HCT116 (cell line): ENCODE measurements at regions not wholly inside any gene's neighbourhood (a gene's known extent, or its start where the extent isn't known, plus 50 kb on each side); places are given as distances from the start of the nearest gene placed in this dataset.

ENCODE experiments used
- ATAC-seq: fragments of 200-7000 bp; cut with Tn5 transposase; 2 replicates; pipeline ENCODE4 v1.9.1; 2020; ENCODE audit warnings: mild to moderate bottlenecking, moderate library complexity
- BruUV-seq: library from RNA; stranded (reverse); fragments of 400-500 nt; replicated peaks from 2 replicates; lab custom pipeline; 2021; lab: Mats Ljungman, UMichigan
- CTCF ChIA-PET: fragments of 300-600 bp; sonication (Branson Sonifier 250); formaldehyde crosslinking; loops from one replicate; lab custom pipeline; 2021; ENCODE audit warnings: antibody characterized with exemption; lab: Charles Lee
- POLR2A ChIA-PET: fragments of 300-600, 350-600 bp; sonication (Branson Sonifier 250); formaldehyde crosslinking; loops from one replicate; lab custom pipeline; 2021; ENCODE audit warnings: antibody characterized with exemption; lab: Charles Lee
- RAD21 ChIA-PET, 2 experiments: fragments of 300-600 bp; sonication (Branson Sonifier 250); formaldehyde crosslinking; loops; one replicate each; lab custom pipeline; 2023; ENCODE audit warnings: low total read pairs in 2 of 2; ENCODE audit not compliant: uncharacterized antibody in 2 of 2, unreplicated experiment in 2 of 2, low non-redundant PET in 1 of 2; lab: Charles Lee
- DNase-seq: peaks from one replicate; pipeline ENCODE4 v3.0.0-alpha.2; 2010; ENCODE audit warnings: low read depth, low spot score
- H2AFZ ChIP-seq: fragments of 200-600 bp; shearing (Covaris generic), sonication (generic); 2 replicates; pipeline ENCODE4 v1.6.1; 2017; ENCODE audit warnings: low read depth, mixed run types, mixed read lengths, antibody characterized with exemption, low read length; ENCODE audit not compliant: poor library complexity, severe bottlenecking
- H3K27ac ChIP-seq: 2 replicates; pipeline ENCODE4 v1.5.1; 2012; ENCODE audit warnings: low read depth, low read length
- H3K27me3 ChIP-seq: fragments of 200-600 bp; sonication (generic); 2 replicates; pipeline ENCODE4 v1.6.1; 2016; ENCODE audit warnings: mixed run types, low read length, mixed read lengths; ENCODE audit not compliant: insufficient read depth
- H3K36me3 ChIP-seq, 2 experiments: fragments of 200-500 bp in 1 of 2; fragments of 200-600 bp in 1 of 2; sonication (Bioruptor generic) in 1 of 2; sonication (generic) in 1 of 2; 2 replicates each; pipeline versions ENCODE4 v1.5.1 to v1.6.1; 2014 to 2016; ENCODE audit warnings: low read length in 2 of 2, inconsistent platforms in 1 of 2, mixed read lengths in 1 of 2, mixed run types in 1 of 2; ENCODE audit not compliant: insufficient read depth in 2 of 2, control insufficient read depth in 1 of 2
- H3K4me1 ChIP-seq, 2 experiments: fragments of 200-600 bp in 1 of 2; sonication (generic) in 1 of 2; 2 replicates each; pipeline versions ENCODE4 v1.5.1 to v1.6.1; 2012 to 2017; ENCODE audit warnings: low read length in 2 of 2, inconsistent platforms in 1 of 2, mild to moderate bottlenecking in 1 of 2, mixed read lengths in 1 of 2, mixed run types in 1 of 2, moderate library complexity in 1 of 2; ENCODE audit not compliant: insufficient read depth in 2 of 2, control insufficient read depth in 1 of 2
- H3K4me2 ChIP-seq: fragments of 200-600 bp; sonication (generic); 2 replicates; pipeline ENCODE4 v1.6.1; 2017; ENCODE audit warnings: mixed run types, low read length, mixed read lengths
- H3K4me3 ChIP-seq, 2 experiments: fragments of 200-600 bp in 1 of 2; sonication (generic) in 1 of 2; replicated peaks in 1 of 2; 2 replicates each; pipeline ENCODE4 v1.5.1; 2011 to 2016; ENCODE audit warnings: low read length in 2 of 2, control low read depth in 1 of 2, low read depth in 1 of 2, mild to moderate bottlenecking in 1 of 2, mixed read lengths in 1 of 2, mixed run types in 1 of 2
- H3K79me2 ChIP-seq: fragments of 200-600 bp; sonication (generic); 2 replicates; pipeline ENCODE4 v1.6.1; 2017; ENCODE audit warnings: mild to moderate bottlenecking, mixed run types, low read length, moderate library complexity, mixed read lengths; ENCODE audit not compliant: insufficient read depth
- H3K9ac ChIP-seq: fragments of 200-600 bp; sonication (generic); 2 replicates; pipeline ENCODE4 v1.6.1; 2016; ENCODE audit warnings: low read length, mixed read lengths
- H3K9me2 ChIP-seq: fragments of 200-600 bp; sonication (generic), shearing (Covaris generic); 2 replicates; pipeline ENCODE4 v1.6.1; 2017; ENCODE audit warnings: mixed run types, mild to moderate bottlenecking, moderate library complexity; ENCODE audit not compliant: insufficient read depth
- H3K9me3 ChIP-seq, 2 experiments: fragments of 200-500 bp in 1 of 2; fragments of 200-600 bp in 1 of 2; sonication (Bioruptor generic) in 1 of 2; sonication (generic) in 1 of 2; 2 replicates each; pipeline ENCODE4 v1.6.1; 2014 to 2017; ENCODE audit warnings: low read length in 2 of 2, mixed read lengths in 2 of 2, inconsistent platforms in 1 of 2, low read depth in 1 of 2, mild to moderate bottlenecking in 1 of 2, mixed run types in 1 of 2, moderate library complexity in 1 of 2; ENCODE audit not compliant: control insufficient read depth in 1 of 2, insufficient read depth in 1 of 2
- H4K20me1 ChIP-seq: fragments of 200-600 bp; sonication (generic), shearing (Covaris generic); 2 replicates; pipeline ENCODE4 v1.6.1; 2017; ENCODE audit warnings: mixed run types, mild to moderate bottlenecking, moderate library complexity; ENCODE audit not compliant: insufficient read depth
- CBX3 ChIP-seq: IDR thresholded peaks from 2 replicates; pipeline ENCODE4 v1.6.1; 2012; ENCODE audit warnings: low read depth
- CEBPB ChIP-seq: IDR thresholded peaks from 2 replicates; pipeline ENCODE4 v1.6.1; 2012; ENCODE audit warnings: low read depth
- EZH2 ChIP-seq: fragments of 200-600 bp; sonication (generic); IDR thresholded peaks from 2 replicates; pipeline ENCODE4 v1.6.1; 2017; ENCODE audit warnings: antibody characterized with exemption, mixed run types
- EZH2phosphoT487 ChIP-seq: fragments of 200-600 bp; IDR thresholded peaks from 2 replicates; pipeline ENCODE4 v1.6.1; 2018; ENCODE audit warnings: antibody characterized with exemption, borderline replicate concordance
- FOSL1 ChIP-seq: IDR thresholded peaks from 2 replicates; pipeline ENCODE4 v1.6.1; 2012; ENCODE audit warnings: low read depth
- JUND ChIP-seq: IDR thresholded peaks from 2 replicates; pipeline ENCODE4 v1.6.1; 2012
- POLR2A ChIP-seq: IDR thresholded peaks from 2 replicates; pipeline ENCODE4 v1.7.0; 2011; ENCODE audit warnings: borderline replicate concordance; ENCODE audit not compliant: insufficient read depth, insufficient read length; ENCODE audit errors: extremely low read depth
- SIN3A ChIP-seq: IDR thresholded peaks from 2 replicates; pipeline ENCODE4 v1.6.1; 2012; ENCODE audit warnings: low read depth
- SRF ChIP-seq: IDR thresholded peaks from 2 replicates; pipeline ENCODE4 v1.6.1; 2012; ENCODE audit warnings: low read depth
- TCF7L2 ChIP-seq: IDR thresholded peaks from 2 replicates; pipeline ENCODE4 v1.7.0; 2011; ENCODE audit warnings: borderline replicate concordance, inconsistent platforms; ENCODE audit not compliant: insufficient read depth, insufficient read length; ENCODE audit errors: extremely low read depth
- YY1 ChIP-seq: IDR thresholded peaks from 2 replicates; pipeline ENCODE4 v1.6.1; 2011; ENCODE audit warnings: low read length, low read depth, moderate library complexity, mild to moderate bottlenecking; ENCODE audit not compliant: insufficient replicate concordance; ENCODE audit errors: extremely low read depth
- ZFX ChIP-seq: fragments of 450-650 bp; IDR thresholded peaks from 2 replicates; pipeline ENCODE4 v1.6.1; 2017
- ZNF274 ChIP-seq: fragments of 200-500 bp; sonication (Bioruptor generic); IDR thresholded peaks from 2 replicates; pipeline ENCODE4 v1.6.1; 2014; ENCODE audit warnings: mild to moderate bottlenecking, low read depth, low read length, inconsistent platforms
- intact Hi-C: fragments of 100-400 bp; cut with micrococcal nuclease; formaldehyde crosslinking; loops from 2 replicates; pipeline ENCODE4 v1.10.0; 2022
- TF ChIP-seq, protein P1 (sequence below), 3 experiments: fragments of 200-600 bp in 1 of 3; sonication (generic) in 1 of 3; IDR thresholded peaks in 2 of 3; conservative IDR thresholded peaks in 1 of 3; 2 replicates each; pipeline ENCODE4 v1.5.1; 2012 to 2017; ENCODE audit warnings: low read depth in 2 of 3, low read length in 2 of 3, antibody characterized with exemption in 1 of 3, borderline replicate concordance in 1 of 3, control low read depth in 1 of 3, mild to moderate bottlenecking in 1 of 3, mixed read lengths in 1 of 3, mixed run types in 1 of 3, moderate library complexity in 1 of 3; ENCODE audit not compliant: insufficient read depth in 1 of 3
- TF ChIP-seq, protein P2 (sequence below): IDR thresholded peaks from 2 replicates; pipeline ENCODE4 v1.6.1; 2011; ENCODE audit warnings: mild to moderate bottlenecking, low read length, moderate library complexity; ENCODE audit not compliant: insufficient replicate concordance; ENCODE audit errors: extremely low read depth

GRCh38 chr9:13022756-13023155 lies 247.9 kb downstream of the LURAP1L start:
- no peak for DNase-seq

GRCh38 chr9:13023498-13023897 lies 248.7 kb downstream of the LURAP1L start:
- ATAC-seq, result no peak

More at GRCh38 chr9:13022756-13023155, 247.9 kb downstream of the LURAP1L start:
- BruUV-seq, result no TSS peak
- no peak for ATAC-seq
- ChIA-PET POLR2A (no interaction called here), CTCF (interaction anchor here (1.6 kb wide), 1 partner anchor 12 kb away, joined by 3 read pairs; no protein-coding TSS in a partner anchor), RAD21 (no interaction called here)
- intact Hi-C loops, result no loop called here
- Histone ChIP-seq H3K27ac (no peak overlapping the region), H2AFZ (no peak overlapping the region), H3K79me2 (no peaks in the 10 kb centered on the region), H3K9ac (no peak overlapping the region), H3K27me3 (peaks cover 35% of the 10 kb centered on the region), H3K9me2 (no peaks in the 10 kb centered on the region), H4K20me1 (no peaks in the 10 kb centered on the region), H3K4me2 (no peak overlapping the region), H3K36me3 (no peaks in the 10 kb centered on the region), H3K4me3 (no peak overlapping the region), H3K9me3 (no peaks in the 10 kb centered on the region), H3K4me1 (no peaks in the 10 kb centered on the region)
- no peak for TF ChIP-seq EZH2
- TF ChIP-seq CEBPB, result no peak
- no peak for TF ChIP-seq SRF
- TF ChIP-seq, protein P1, sequence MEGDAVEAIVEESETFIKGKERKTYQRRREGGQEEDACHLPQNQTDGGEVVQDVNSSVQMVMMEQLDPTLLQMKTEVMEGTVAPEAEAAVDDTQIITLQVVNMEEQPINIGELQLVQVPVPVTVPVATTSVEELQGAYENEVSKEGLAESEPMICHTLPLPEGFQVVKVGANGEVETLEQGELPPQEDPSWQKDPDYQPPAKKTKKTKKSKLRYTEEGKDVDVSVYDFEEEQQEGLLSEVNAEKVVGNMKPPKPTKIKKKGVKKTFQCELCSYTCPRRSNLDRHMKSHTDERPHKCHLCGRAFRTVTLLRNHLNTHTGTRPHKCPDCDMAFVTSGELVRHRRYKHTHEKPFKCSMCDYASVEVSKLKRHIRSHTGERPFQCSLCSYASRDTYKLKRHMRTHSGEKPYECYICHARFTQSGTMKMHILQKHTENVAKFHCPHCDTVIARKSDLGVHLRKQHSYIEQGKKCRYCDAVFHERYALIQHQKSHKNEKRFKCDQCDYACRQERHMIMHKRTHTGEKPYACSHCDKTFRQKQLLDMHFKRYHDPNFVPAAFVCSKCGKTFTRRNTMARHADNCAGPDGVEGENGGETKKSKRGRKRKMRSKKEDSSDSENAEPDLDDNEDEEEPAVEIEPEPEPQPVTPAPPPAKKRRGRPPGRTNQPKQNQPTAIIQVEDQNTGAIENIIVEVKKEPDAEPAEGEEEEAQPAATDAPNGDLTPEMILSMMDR (IDR thresholded peaks at IDR 0.05 in 2 of 3, conservative IDR thresholded peaks at IDR 0.05 in 1 of 3; ENCODE audit: borderline replicate concordance in 1 of 3, insufficient read depth in 1 of 3, low read depth in 2 of 3, low read length in 2 of 3), result no peak
- no peak for TF ChIP-seq ZFX
- TF ChIP-seq FOSL1, result no peak
- TF ChIP-seq EZH2phosphoT487, result no peak

More at GRCh38 chr9:13023498-13023897, 248.7 kb downstream of the LURAP1L start:
- Histone ChIP-seq H2AFZ (no peak overlapping the region), H3K27me3 (peaks cover 27% of the 10 kb centered on the region), H3K4me2 (no peak overlapping the region), H3K36me3 (no peaks in the 10 kb centered on the region), H3K4me3 (no peak overlapping the region), H3K9me3 (no peaks in the 10 kb centered on the region), H4K20me1 (no peaks in the 10 kb centered on the region), H3K9ac (no peak overlapping the region), H3K27ac (no peak overlapping the region), H3K9me2 (no peaks in the 10 kb centered on the region), H3K4me1 (no peaks in the 10 kb centered on the region), H3K79me2 (no peaks in the 10 kb centered on the region)
- ChIA-PET RAD21 (no interaction called here), POLR2A (no interaction called here), CTCF (interaction anchor here (1.6 kb wide), 1 partner anchor 11 kb away, joined by 3 read pairs; no protein-coding TSS in a partner anchor)
- intact Hi-C loops, result no loop called here
- BruUV-seq, result no TSS peak
- no peak for TF ChIP-seq CBX3
- TF ChIP-seq JUND, result no peak
- TF ChIP-seq, protein P2, sequence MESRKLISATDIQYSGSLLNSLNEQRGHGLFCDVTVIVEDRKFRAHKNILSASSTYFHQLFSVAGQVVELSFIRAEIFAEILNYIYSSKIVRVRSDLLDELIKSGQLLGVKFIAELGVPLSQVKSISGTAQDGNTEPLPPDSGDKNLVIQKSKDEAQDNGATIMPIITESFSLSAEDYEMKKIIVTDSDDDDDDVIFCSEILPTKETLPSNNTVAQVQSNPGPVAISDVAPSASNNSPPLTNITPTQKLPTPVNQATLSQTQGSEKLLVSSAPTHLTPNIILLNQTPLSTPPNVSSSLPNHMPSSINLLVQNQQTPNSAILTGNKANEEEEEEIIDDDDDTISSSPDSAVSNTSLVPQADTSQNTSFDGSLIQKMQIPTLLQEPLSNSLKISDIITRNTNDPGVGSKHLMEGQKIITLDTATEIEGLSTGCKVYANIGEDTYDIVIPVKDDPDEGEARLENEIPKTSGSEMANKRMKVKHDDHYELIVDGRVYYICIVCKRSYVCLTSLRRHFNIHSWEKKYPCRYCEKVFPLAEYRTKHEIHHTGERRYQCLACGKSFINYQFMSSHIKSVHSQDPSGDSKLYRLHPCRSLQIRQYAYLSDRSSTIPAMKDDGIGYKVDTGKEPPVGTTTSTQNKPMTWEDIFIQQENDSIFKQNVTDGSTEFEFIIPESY, result no peak
- TF ChIP-seq TCF7L2, result no peak
- TF ChIP-seq SRF, result no peak
- no peak for TF ChIP-seq SIN3A
- no peak for TF ChIP-seq POLR2A
- no peak for TF ChIP-seq ZNF274
- TF ChIP-seq ZFX, result no peak
- no peak for TF ChIP-seq YY1
- no peak for DNase-seq
